D721Med (cell line): ENCODE measurements at regions not wholly inside any gene's neighbourhood (a gene's known extent, or its start where the extent isn't known, plus 50 kb on each side); places are given as distances from the start of the nearest gene placed in this dataset.
A peak's percentile ranks its signal among the peaks of the same experiment; 100 is the strongest.

Source experiments
- DNase-seq: peaks from one replicate; pipeline ENCODE4 v3.0.0; 2011; ENCODE audit warnings: low spot score; ENCODE audit not compliant: insufficient read length
- FAIRE-seq: peaks from 2 replicates; lab custom pipeline; 2011; peaks lifted over from hg19 to GRCh38; lab: Jason Lieb, UNC
- CTCF ChIP-seq: IDR thresholded peaks from 2 replicates; pipeline ENCODE4 v1.5.1; 2012; ENCODE audit warnings: mild to moderate bottlenecking, control low read depth; ENCODE audit not compliant: insufficient read depth; ENCODE audit errors: missing control alignments

DNA sequence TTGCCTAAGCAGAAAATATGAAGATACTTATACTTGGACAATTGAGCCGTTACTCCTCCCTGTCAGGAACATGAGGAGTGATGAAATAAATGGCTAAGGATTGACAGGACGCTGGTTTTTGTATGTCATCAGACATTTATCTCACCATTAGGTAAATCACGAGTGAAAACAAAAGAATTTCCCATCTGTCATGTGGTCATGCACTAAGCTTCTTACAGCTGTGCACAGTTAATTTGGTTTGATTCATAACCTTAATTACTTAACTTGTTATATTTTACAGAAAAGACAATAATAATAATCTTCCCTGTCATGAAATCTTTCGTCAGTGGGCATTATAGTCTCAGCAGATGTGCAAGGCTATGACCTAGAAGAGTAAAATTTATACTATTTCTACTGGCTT lies 266.5 kb downstream of the HGF start:
- FAIRE-seq (peak; percentile 99), DNase-seq (no peak)
- TF ChIP-seq CTCF, result no peak

DNA sequence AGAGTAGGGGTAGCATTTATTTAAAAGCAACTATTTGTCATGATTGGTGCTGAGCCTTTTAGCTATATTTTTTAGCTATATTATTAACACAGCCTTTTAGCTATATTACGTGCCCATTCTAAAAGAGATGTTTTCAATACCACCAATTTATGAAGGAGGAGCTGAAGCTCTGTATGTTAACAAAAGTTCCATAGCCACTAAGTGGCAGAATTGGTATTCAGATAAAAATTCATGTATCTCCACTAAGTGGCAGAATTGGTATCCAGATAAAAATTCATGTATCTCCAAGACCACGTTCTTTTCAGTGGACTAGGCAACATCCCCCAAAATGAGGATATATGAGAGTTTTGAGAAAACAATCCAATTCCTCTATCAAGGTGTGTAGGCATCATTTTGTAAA lies 268.6 kb downstream of the HGF start:
- peak; percentile 31 for TF ChIP-seq CTCF
- FAIRE-seq (no peak), DNase-seq (no peak)

DNA sequence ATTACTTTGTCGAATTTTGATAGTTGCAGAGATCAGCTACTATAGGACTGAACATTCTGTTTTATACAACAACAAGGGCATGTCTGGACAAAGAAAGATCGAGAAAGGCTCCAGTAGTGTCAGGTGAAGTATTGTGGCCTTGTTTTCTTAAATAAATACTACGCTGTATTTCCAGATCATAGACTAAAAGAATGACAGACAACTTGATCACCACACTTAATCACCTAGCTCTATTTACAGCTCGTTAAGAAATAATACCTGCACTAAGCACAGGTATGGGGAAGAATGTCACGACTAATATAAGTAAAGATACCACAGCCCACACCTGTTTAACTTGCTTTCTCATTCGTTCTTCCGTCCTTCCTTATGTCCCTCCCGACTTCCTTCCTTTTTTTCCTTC lies 269.2 kb downstream of the HGF start:
- no peak for FAIRE-seq
- DNase-seq, result no peak
- no peak for TF ChIP-seq CTCF

DNA sequence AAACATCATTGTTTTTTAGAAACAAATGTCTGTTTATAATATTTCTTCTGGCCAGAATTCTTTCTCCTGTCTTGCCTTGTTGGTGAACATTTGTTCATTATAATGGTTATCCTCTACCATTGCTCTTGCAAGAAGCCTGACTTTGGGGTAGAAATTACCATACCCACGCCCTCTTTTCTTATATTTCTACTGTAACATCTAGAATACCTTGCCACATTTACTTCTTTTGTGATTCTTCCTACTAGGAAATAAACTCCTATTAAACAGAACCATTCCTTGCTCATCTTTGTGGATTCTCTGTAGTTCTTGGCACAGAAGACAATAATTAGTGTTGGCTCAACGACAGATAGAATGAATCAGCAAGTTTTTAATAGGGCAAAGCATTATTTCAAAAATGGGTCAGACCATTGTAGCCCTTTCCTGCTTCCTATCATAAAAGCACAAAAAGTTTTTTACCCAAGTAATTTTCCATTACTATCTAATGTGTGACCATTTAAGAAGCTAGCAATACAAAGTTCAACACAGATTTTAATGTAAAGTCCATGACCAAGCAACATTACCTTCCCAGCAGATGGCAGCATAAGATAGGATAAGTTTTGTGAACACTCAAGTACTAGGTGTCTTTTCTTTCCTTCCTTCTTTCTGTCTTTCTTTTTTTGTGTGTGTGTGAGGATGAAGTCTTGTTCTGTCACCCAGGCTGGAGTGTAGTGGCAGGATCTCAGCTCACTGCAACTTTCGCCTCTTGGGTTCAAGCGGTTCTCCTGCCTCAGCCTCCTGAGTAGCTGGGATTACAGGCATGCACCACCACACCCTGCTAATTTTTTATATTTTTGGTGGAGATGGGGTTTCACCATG lies 270.4 kb downstream of the HGF start:
- DNase-seq (no peak), FAIRE-seq (peak; percentile 98)
- TF ChIP-seq CTCF, result peak; percentile 86

- DNase-seq, result no peak
- no peak for TF ChIP-seq CTCF
- no peak for FAIRE-seq
These were observed 271.7 kb downstream of the HGF start for GRCh38 chr7:81498176-81498575.

GRCh38 chr7:81492910-81493309 lies 276.9 kb downstream of the HGF start:
- no peak for FAIRE-seq
- DNase-seq, result no peak
- TF ChIP-seq CTCF, result no peak

DNA sequence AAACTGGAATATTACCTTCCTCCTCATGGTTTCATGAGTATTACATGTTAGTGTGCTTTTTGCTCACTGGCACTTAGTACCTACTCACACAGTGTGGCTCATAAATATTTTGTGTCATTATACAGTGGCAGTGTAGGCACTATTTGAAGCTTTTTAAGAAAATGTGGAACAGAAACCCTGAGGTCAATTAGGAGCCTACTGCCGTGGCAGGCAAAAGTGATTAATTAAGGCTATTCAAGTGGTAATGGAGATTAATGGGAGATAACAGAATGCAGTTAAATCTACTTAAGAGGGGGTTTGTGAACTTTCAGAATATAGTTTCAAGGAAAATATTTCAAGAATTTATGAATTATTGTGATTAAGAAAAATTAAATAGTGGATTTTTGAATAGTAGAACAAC lies 277.6 kb downstream of the HGF start:
- DNase-seq (no peak), FAIRE-seq (no peak)
- no peak for TF ChIP-seq CTCF
